HG03196 (cell line): ENCODE measurements at regions not wholly inside any gene's neighbourhood (a gene's known extent, or its start where the extent isn't known, plus 50 kb on each side); places are given as distances from the start of the nearest gene placed in this dataset.
A peak's percentile ranks its signal among the peaks of the same experiment; 100 is the strongest.

Source experiments
- ATAC-seq: cut with Tn5 transposase; IDR thresholded peaks from one replicate; pipeline ENCODE4 v1.9.1; 2021; ENCODE audit not compliant: unreplicated experiment

- ATAC-seq: no peak
Observed at GRCh38 chr5:12292610-12293204, 388.5 kb upstream of the CTNND2 start.

DNA sequence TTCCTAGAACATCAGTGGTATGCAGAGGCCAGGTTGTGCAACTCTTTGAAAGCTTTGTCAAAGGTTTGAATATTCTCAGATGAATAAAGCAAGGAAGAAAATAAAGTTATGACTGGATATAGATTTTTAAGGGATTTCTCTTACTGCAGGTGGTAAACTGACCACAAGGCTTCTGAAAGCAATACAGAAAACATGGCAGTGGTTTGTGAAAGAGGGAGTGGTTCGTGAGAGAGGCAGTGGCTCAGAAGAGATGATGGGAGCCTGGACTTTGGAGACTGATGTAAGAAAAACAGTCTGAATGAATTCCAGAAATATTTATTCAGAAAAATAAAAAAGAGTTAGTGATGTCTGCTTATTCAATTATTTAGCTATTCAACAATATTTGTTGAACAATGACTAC lies 380.4 kb upstream of the CTNND2 start:
- no peak for ATAC-seq

GRCh38 chr5:12277504-12278192 lies 373.4 kb upstream of the CTNND2 start:
- ATAC-seq: peak; percentile 97

DNA sequence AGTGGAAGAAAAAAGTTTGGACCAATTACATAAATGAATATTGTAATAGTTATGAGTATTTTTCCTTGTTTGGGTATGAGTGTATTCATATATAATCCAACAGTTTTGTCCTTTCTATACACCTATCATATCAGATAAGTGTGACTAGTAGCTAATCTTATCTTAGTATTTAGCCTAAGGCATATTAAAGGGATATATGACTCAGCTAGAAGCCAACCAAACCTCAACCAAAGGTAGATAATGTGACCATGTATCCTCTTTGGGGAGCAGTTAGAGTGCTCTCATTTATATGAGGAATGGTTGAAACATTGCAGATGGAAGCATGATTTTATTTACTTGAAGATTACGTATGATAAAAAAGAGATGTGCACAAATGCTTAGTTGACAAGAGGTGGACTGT lies 370.0 kb upstream of the CTNND2 start:
- no peak for ATAC-seq

- no peak for ATAC-seq
Observed at GRCh38 chr5:12272389-12272788, 368.1 kb upstream of the CTNND2 start.

DNA sequence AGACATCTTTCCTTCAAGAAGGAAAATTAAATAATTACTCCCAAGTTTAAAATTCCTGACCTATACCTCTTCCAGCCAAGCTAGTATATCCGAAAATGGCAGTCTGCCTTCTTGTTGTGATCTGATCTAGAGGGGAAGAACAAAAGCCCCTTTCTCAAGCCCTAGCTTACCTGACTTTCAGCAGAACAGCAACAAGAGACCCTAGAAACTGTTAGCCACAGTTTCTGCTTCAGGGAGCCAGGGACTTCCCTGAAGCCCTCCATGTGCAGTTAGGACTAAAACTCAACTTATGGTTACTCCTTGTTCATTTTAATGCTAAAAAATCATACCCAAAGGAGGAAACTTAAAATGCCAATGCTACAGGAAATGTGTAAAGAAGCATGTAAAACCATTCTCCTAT lies 366.7 kb upstream of the CTNND2 start:
- no peak for ATAC-seq

- no peak for ATAC-seq
Observed at GRCh38 chr5:12269164-12269563, 364.9 kb upstream of the CTNND2 start.

GRCh38 chr5:12258549-12258948 lies 354.3 kb upstream of the CTNND2 start:
- ATAC-seq: no peak

GRCh38 chr5:12250454-12250853 lies 346.2 kb upstream of the CTNND2 start:
- no peak for ATAC-seq

DNA sequence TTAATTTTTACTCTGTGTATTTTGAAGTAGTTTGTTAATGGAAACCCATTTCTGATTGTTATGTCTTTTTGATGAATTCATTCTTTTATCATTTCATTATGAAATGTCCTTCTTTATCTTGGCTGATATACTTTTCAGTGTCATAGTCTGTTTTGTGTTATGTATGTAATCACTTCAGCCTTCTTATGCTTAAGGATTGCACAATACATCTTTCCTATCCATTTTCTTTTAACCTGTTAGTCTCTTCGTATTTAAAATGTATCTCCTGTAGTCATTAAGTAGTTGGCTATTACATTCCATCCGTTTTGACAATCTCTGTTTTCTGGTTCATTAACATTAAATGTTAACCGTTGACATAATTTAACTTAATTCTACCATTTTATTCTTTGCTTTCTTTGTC lies 344.6 kb upstream of the CTNND2 start:
- ATAC-seq: no peak

- no peak for ATAC-seq
Observed at GRCh38 chr5:12246036-12246435, 341.8 kb upstream of the CTNND2 start.

DNA sequence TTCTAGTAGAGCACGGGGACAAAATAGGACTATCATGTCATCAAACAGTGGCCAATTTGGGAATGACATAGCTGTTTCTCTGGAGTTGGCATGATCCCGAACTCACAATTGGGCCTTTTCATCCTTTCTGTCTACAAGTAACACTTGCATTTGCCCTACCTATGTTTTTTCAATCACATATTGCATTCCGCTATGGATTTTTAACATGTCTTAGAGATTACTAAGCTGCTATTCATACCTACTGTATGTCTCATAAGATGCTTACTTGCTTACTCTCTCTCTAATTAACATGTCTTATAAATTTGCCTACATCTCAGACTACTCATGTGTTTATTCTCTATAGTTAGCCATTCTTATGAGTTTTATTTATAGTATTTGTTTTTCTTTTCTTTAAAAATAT lies 341.2 kb upstream of the CTNND2 start:
- no peak for ATAC-seq

DNA sequence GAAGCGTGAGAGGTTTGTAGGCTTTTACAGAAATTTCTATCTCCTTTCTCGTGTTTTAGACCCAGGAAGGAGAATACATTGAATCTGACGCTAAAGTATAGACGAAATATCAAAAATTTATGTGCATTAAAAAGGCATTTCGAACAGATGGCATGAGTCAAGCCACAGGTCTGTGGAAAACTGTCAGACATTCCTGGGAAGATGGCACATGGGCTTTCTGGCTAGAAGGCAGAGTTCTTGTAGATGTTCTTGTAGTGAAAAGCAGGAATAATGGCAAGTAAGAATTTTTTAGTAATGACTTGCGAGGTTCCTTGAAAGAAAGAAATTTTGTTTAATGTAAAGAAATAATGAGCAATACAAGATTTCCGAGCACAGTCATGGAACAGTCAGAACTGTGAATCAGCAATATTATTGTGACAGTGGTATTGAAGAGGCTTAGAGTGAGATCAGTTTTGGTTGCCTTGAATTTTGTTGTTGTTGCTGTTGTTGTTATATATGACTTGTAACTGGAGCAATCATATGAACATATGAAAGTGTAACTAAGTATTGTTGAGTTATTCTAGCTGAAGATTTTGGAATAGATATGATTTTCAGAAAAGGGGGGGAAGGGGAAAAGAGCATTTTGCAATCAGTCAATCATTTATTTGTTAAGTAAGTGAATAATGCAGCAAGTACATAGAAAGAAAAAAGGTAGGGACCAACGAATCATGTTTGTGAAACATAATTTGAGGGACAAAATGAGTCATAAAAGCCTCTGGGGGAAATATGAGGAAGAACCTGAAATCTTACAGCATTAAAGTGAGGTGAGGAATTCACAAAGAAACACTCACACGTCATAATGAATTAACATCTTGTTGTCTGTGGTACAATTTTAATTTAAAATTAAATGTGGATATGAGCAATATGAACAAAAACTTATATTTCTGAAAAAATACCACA lies 339.0 kb upstream of the CTNND2 start:
- no peak for ATAC-seq

- ATAC-seq: no peak
Observed at GRCh38 chr5:12237837-12238575, 333.8 kb upstream of the CTNND2 start.

- no peak for ATAC-seq
Observed at GRCh38 chr5:12230659-12231058, 326.4 kb upstream of the CTNND2 start.

DNA sequence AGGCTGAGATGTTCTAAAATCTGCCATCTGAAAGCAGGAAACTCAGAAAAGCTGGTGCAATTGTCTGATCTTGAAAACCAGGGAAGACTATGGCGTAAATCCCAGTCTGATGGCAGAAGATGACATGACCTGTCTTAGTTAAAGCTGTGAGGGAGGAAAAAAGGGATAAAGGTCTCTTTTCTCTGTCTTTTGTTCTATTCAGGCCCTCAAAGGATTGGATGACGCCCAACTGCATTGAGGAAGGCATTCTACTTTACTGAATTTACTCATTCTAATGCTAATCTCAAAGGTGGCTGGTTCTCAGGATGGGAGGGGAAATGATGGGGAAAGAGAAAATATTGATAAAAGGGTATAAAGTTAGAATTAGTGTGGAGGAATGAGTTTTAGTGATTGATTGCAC lies 312.8 kb upstream of the CTNND2 start:
- no peak for ATAC-seq

DNA sequence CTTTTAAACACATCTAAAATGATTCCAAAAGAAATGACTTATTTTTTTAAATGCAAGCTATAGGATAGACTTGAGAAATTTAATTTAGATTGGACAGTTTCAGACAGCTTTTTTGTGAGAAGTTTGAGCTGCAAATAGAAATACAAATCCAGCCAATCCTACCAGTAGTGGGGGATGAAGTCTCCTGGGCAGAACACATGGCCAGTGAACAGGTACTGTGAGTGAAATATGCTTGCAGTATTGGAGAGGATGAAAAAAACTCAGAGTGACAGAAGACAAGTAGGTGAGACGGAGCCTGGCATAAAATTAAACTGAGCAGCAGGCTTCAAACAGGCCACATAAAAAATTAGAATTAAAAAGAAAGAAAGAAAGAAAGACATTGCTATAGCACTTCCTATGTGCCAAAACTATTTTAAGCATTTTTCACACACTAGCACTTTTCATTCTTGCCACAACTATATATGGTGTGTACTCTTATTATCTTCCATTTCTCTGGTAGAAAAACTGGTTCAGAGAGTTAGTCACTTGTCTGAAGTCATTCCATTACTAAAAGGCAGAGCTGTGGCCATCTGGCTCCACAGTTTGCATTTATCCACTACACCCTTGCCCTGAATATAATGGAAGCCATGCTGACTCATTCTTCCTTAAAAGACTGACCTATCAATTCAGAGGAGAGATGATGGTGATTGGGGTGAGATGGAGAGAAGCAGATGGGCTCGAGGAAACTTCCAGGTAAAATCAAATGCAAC lies 310.2 kb upstream of the CTNND2 start:
- ATAC-seq: no peak

- no peak for ATAC-seq
Observed at GRCh38 chr5:12208366-12209100, 304.3 kb upstream of the CTNND2 start.

- no peak for ATAC-seq
Observed at GRCh38 chr5:12204761-12205160, 300.5 kb upstream of the CTNND2 start.

DNA sequence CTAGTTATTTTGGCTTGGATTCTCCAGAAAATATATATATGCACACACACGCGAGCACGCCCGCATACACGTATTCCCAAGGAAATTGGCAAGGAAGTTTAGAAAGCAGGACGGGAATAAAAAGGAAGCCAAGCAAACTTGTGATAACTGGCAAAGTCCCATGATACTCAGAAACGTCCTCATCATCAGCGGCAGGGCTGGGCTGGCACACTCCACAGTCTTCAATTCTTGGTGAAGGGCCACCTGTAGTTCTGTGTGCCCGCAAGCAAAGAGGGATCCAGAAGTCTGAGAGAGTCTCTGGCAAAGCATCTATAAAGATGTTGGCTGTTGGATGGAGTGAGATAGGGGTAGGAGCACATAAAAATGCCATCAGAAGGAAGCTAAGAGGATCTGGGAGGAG lies 289.3 kb upstream of the CTNND2 start:
- no peak for ATAC-seq
